PC-3 (cell line): ENCODE measurements at regions not wholly inside any gene's neighbourhood (a gene's known extent, or its start where the extent isn't known, plus 50 kb on each side); places are given as distances from the start of the nearest gene placed in this dataset.

Source experiments
- ATAC-seq: fragments of 200-7000 bp; cut with Tn5 transposase; 2 replicates; pipeline ENCODE4 v1.9.1; 2020; ENCODE audit warnings: mild to moderate bottlenecking, moderate library complexity
- BruUV-seq: library from RNA; stranded (reverse); fragments of 400-500 nt; replicated peaks from 2 replicates; lab custom pipeline; 2021; lab: Mats Ljungman, UMichigan
- CTCF ChIA-PET: fragments of 300-600 bp; sonication (Branson Sonifier 250); formaldehyde crosslinking; loops from one replicate; lab custom pipeline; 2022; ENCODE audit warnings: antibody characterized with exemption; lab: Charles Lee
- POLR2A ChIA-PET: fragments of 300-600 bp; sonication (Branson Sonifier 250); formaldehyde crosslinking; loops from one replicate; lab custom pipeline; 2022; ENCODE audit warnings: antibody characterized with exemption; ENCODE audit not compliant: unreplicated experiment; lab: Charles Lee
- DNase-seq: peaks from one replicate; pipeline ENCODE4 v3.0.0-alpha.2; 2015
- H2AFZ ChIP-seq: fragments of 300-600 bp; sonication (generic); 2 replicates; pipeline ENCODE4 v1.6.0; 2016; ENCODE audit warnings: antibody characterized with exemption, low read length
- H3F3A ChIP-seq: fragments of 300-600 bp; sonication (generic); one replicate; pipeline ENCODE4 v1.6.0; 2017; ENCODE audit warnings: antibody characterized with exemption, low read length, control low read depth, mild to moderate bottlenecking; ENCODE audit not compliant: unreplicated experiment
- H3K27ac ChIP-seq: fragments of 300-600 bp; sonication (generic); 2 replicates; pipeline ENCODE4 v1.5.1; 2016; ENCODE audit warnings: mild to moderate bottlenecking, low read length
- H3K27me3 ChIP-seq: fragments of 300-600 bp; sonication (generic); 2 replicates; pipeline ENCODE4 v1.6.1; 2016; ENCODE audit warnings: low read length, mixed read lengths
- H3K36me3 ChIP-seq: fragments of 300-600 bp; sonication (generic); 2 replicates; pipeline ENCODE4 v1.6.1; 2016; ENCODE audit warnings: low read depth, mixed run types, low read length, mixed read lengths
- H3K4me1 ChIP-seq: fragments of 300-600 bp; sonication (generic); 2 replicates; pipeline ENCODE4 v1.5.1; 2016; ENCODE audit warnings: low read length; ENCODE audit not compliant: insufficient read depth
- H3K4me2 ChIP-seq: fragments of 300-600 bp; sonication (generic); 2 replicates; pipeline ENCODE4 v1.6.0; 2016; ENCODE audit warnings: low read length
- H3K4me3 ChIP-seq: fragments of 300-600 bp; sonication (generic); 2 replicates; pipeline ENCODE4 v1.5.1; 2016; ENCODE audit warnings: mild to moderate bottlenecking, low read length, mixed read lengths
- H3K79me2 ChIP-seq: fragments of 300-600 bp; sonication (generic); 2 replicates; pipeline ENCODE4 v1.6.1; 2017; ENCODE audit warnings: low read length, mixed read lengths
- H3K9ac ChIP-seq: fragments of 300-600 bp; sonication (generic); 2 replicates; pipeline ENCODE4 v1.6.0; 2016; ENCODE audit warnings: mild to moderate bottlenecking, low read length
- H3K9me2 ChIP-seq: fragments of 300-600 bp; sonication (generic); replicated peaks from 2 replicates; pipeline ENCODE4 v1.6.1; 2016; ENCODE audit warnings: mixed run types, low read length, mixed read lengths
- H3K9me3 ChIP-seq: fragments of 300-600 bp; sonication (generic); 2 replicates; pipeline ENCODE4 v1.6.1; 2016; ENCODE audit warnings: low read length, mixed read lengths
- H4K20me1 ChIP-seq: fragments of 300-600 bp; sonication (generic); 2 replicates; pipeline ENCODE4 v1.6.1; 2016; ENCODE audit warnings: low read length, mixed read lengths
- EZH2 ChIP-seq: fragments of 300-600 bp; sonication (generic); IDR thresholded peaks from one replicate; pipeline ENCODE4 v1.6.1; 2017; ENCODE audit warnings: antibody characterized with exemption, mild to moderate bottlenecking, low read length; ENCODE audit not compliant: unreplicated experiment
- EZH2phosphoT487 ChIP-seq: fragments of 300-600 bp; sonication (generic); IDR thresholded peaks from 2 replicates; pipeline ENCODE4 v1.6.1; 2018; ENCODE audit warnings: mild to moderate bottlenecking, antibody characterized with exemption, low read length, borderline replicate concordance
- intact Hi-C: fragments of 100-400 bp; cut with micrococcal nuclease; formaldehyde crosslinking; loops from 2 replicates; pipeline ENCODE4 v1.9.0; 2023
- TF ChIP-seq, protein P1 (sequence below): fragments of 300-600 bp; sonication (generic); conservative IDR thresholded peaks from 2 replicates; pipeline ENCODE4 v1.5.1; 2017; ENCODE audit warnings: antibody characterized with exemption, low read depth, mild to moderate bottlenecking, low read length

DNA sequence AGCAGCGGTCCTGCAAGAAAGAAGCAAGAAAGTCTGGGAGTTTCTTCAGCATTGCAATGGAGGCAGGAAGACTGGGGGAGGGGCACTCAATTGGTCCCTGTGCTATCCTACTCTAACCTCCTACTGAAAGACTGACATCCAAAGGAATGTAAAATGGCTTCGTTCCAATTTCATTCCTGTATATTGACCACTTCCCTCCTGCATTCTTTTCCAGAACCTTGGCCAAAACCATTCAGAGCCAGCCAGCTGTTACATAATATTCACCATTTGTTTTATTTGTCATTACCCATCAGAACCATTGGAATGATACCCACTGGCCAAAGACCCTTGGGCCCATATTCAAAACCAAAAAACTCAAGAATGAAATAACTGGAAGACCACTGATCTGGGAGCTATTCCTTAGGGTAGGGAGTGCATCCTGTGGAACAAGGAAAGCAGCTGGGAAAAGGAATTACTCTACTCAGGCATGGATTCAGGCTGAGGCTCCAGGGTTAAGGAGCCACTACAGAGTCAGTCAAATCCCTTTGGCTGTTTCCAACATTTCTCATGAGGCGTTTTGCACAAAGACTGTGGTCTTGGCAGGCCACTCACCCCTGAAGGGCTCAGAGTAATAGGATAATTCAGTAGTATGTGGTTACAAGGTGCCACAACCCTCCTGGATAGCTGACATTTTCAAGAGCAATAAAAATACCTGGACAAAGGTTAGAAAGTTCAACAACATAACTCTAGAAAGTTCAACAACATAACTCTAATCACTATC is 148.7 kb upstream of the SLC1A3 start:
- no peak overlapping the region for H3K9ac ChIP-seq
- H3K4me1 ChIP-seq = peaks cover 26% of the 10 kb centered on the region
- no peak overlapping the region for H3K4me3 ChIP-seq
- no peak overlapping the region for H3K27ac ChIP-seq
- no peaks in the 10 kb centered on the region for H3K27me3 ChIP-seq
- H3K9me3 ChIP-seq = no peaks in the 10 kb centered on the region
- no peaks in the 10 kb centered on the region for H3K36me3 ChIP-seq
- TF ChIP-seq EZH2 (no peak), EZH2phosphoT487 (no peak)
- TF ChIP-seq, protein P1, sequence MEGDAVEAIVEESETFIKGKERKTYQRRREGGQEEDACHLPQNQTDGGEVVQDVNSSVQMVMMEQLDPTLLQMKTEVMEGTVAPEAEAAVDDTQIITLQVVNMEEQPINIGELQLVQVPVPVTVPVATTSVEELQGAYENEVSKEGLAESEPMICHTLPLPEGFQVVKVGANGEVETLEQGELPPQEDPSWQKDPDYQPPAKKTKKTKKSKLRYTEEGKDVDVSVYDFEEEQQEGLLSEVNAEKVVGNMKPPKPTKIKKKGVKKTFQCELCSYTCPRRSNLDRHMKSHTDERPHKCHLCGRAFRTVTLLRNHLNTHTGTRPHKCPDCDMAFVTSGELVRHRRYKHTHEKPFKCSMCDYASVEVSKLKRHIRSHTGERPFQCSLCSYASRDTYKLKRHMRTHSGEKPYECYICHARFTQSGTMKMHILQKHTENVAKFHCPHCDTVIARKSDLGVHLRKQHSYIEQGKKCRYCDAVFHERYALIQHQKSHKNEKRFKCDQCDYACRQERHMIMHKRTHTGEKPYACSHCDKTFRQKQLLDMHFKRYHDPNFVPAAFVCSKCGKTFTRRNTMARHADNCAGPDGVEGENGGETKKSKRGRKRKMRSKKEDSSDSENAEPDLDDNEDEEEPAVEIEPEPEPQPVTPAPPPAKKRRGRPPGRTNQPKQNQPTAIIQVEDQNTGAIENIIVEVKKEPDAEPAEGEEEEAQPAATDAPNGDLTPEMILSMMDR = no peak
- BruUV-seq = no TSS peak
- no peak for ATAC-seq
- no peaks in the 10 kb centered on the region for H3K9me2 ChIP-seq
- H4K20me1 ChIP-seq = no peaks in the 10 kb centered on the region
- CTCF ChIA-PET = no interaction called here
- no peak overlapping the region for H3K4me2 ChIP-seq
- DNase-seq = peak; percentile 76
- POLR2A ChIA-PET = no interaction called here
- no peaks in the 10 kb centered on the region for H3K79me2 ChIP-seq
- no peak overlapping the region for H2AFZ ChIP-seq
- intact Hi-C loops = no loop called here
- H3F3A ChIP-seq = no peaks in the 10 kb centered on the region

DNA sequence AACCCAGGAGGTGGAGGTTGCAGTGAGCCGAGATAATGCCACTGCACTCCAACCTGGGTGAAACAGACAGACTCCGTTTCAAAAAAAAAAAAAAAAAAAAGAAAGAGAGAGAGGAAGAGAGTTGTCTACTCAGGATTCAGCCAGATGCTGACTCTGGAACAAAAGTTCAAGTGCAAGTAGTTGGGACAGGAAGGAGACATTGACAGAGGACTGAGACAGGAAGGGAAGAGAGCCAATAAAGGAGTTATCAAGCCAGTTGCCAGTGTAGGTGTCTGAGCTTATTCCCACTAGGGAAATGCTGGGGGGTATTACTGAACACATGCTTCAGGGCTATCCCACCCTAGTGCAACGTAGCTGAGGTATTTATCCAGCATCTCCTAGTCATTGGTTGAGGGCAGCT is 147.7 kb upstream of the SLC1A3 start:
- H3K9me2 ChIP-seq = no peaks in the 10 kb centered on the region
- no peaks in the 10 kb centered on the region for H3K79me2 ChIP-seq
- H3K4me3 ChIP-seq = no peak overlapping the region
- peak overlapping the region; percentile 22 for H3K4me2 ChIP-seq
- ChIA-PET CTCF (interaction anchor here (0.9 kb wide), 1 partner anchor 44 kb away, joined by 5 read pairs; no protein-coding TSS in a partner anchor), POLR2A (interaction anchor here (0.6 kb wide), 1 partner anchor 90 kb away, joined by 3 read pairs; no protein-coding TSS in a partner anchor)
- H3K27ac ChIP-seq = peak overlapping the region; percentile 39
- no peaks in the 10 kb centered on the region for H3F3A ChIP-seq
- intact Hi-C loops = no loop called here
- TF ChIP-seq, protein P1 = no peak
- no peak for TF ChIP-seq EZH2
- H3K36me3 ChIP-seq = no peaks in the 10 kb centered on the region
- no peak overlapping the region for H3K9ac ChIP-seq
- H3K4me1 ChIP-seq = peaks cover 26% of the 10 kb centered on the region
- no peaks in the 10 kb centered on the region for H4K20me1 ChIP-seq
- BruUV-seq = no TSS peak
- no peaks in the 10 kb centered on the region for H3K27me3 ChIP-seq
- no peaks in the 10 kb centered on the region for H3K9me3 ChIP-seq
- ATAC-seq (no peak), DNase-seq (no peak)
- no peak overlapping the region for H2AFZ ChIP-seq
